OCI-LY7 (cell line): ENCODE measurements at regions not wholly inside any gene's neighbourhood (a gene's known extent, or its start where the extent isn't known, plus 50 kb on each side); places are given as distances from the start of the nearest gene placed in this dataset.

Experiments used
- CTCF ChIP-seq: fragments of 200-600 bp; sonication (generic); conservative IDR thresholded peaks from 2 replicates; pipeline ENCODE4 v1.5.1; 2014; ENCODE audit warnings: mild to moderate bottlenecking, antibody characterized with exemption, low read length, moderate library complexity, mixed read lengths
- EZH2phosphoT487 ChIP-seq: fragments of 200-600 bp; sonication (generic); IDR thresholded peaks from 2 replicates; pipeline ENCODE4 v1.6.1; 2018; ENCODE audit warnings: low read depth, borderline replicate concordance, mild to moderate bottlenecking, mixed run types, antibody characterized with exemption, low read length, moderate library complexity, mixed read lengths

DNA sequence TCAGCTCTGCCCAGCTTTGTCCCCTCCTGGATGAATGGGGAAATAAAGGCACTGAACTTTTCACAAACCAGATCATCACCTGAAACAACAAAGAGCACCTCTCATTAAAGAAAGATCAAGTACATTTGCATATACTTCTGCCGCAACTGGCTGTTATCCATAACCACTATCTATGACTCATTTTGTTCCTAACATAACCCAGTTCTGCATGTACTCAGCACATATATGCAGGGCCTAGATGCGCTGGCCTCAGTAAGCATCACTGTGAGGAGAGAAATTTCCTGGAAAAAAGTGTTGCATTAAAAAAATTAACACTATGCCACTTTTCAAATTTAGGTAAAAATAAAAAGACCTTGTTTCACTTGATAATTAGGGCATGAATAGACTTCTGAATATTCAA is 1718.4 kb downstream of the TP53TG3F start:
- TF ChIP-seq CTCF (no peak), EZH2phosphoT487 (no peak)
